Esophagus muscularis mucosa (tissue), 4 donors: ENCODE measurements at regions not wholly inside any gene's neighbourhood (a gene's known extent, or its start where the extent isn't known, plus 50 kb on each side); places are given as distances from the start of the nearest gene placed in this dataset.
"Not testable (repeated sequence)": the region's sequence is repeated elsewhere in the genome, so short reads cannot be mapped to it uniquely, and the experiment has no call there.

Source experiments
- DNase-seq: peaks from one replicate; pipeline ENCODE4 v3.0.0-alpha.2; 2017; ENCODE audit errors: extremely low spot score
- H3K27ac ChIP-seq, 4 donors: fragments of 200-600 bp; sonication (generic); replicated peaks in 1 of 4; 1 replicate in 3 of 4; 2 replicates in 1 of 4; pipeline ENCODE4 v1.5.1; 2016 to 2019; ENCODE audit warnings: mild to moderate bottlenecking in 1 of 4
- H3K27me3 ChIP-seq, 4 donors: fragments of 200-600 bp; sonication (generic); one replicate each; pipeline versions ENCODE4 v1.5.1 to v1.6.0; 2016 to 2019
- H3K36me3 ChIP-seq, 4 donors: fragments of 200-600 bp; sonication (generic); one replicate each; pipeline ENCODE4 v1.5.1; 2016 to 2019
- H3K4me1 ChIP-seq, 4 donors: fragments of 200-600 bp; sonication (generic); one replicate each; pipeline ENCODE4 v1.5.1; 2016 to 2019
- H3K4me3 ChIP-seq, 4 donors: fragments of 200-600 bp; sonication (generic); 1 replicate in 2 of 4; 2 replicates in 2 of 4; pipeline ENCODE4 v1.5.1; 2016 to 2019; ENCODE audit warnings: mild to moderate bottlenecking in 4 of 4, moderate library complexity in 1 of 4
- H3K9me3 ChIP-seq, 4 donors: fragments of 200-600 bp; sonication (generic); 1 replicate in 3 of 4; 2 replicates in 1 of 4; pipeline ENCODE4 v1.5.1; 2016 to 2019
- EP300 ChIP-seq: sonication (generic); formaldehyde crosslinking; IDR thresholded peaks from one replicate; pipeline ENCODE4 v1.6.1; 2017; ENCODE audit warnings: antibody characterized with exemption
- POLR2A ChIP-seq: fragments of 450-650 bp; IDR thresholded peaks from one replicate; pipeline ENCODE4 v1.6.1; 2017; ENCODE audit warnings: antibody characterized with exemption, moderate library complexity, mild to moderate bottlenecking, low read depth
- POLR2AphosphoS5 ChIP-seq, 2 donors: sonication (generic); formaldehyde crosslinking; IDR thresholded peaks; one replicate each; pipeline ENCODE4 v1.6.1; 2017; ENCODE audit warnings: antibody characterized with exemption in 2 of 2
- WGBS: methylation state at CpG from one replicate; pipeline ENCODE4 v1.1.5; 2018; 5-methylcytosine and 5-hydroxymethylcytosine counted together
- intact Hi-C: fragments of 100-400 bp; cut with DNase I; formaldehyde crosslinking; loops from one replicate; pipeline ENCODE4 v1.15.1; 2023
- TF ChIP-seq, protein P1 (sequence below), 3 experiments: fragments of 200-600 bp in 2 of 3; fragments of 450-650 bp in 1 of 3; sonication (generic) in 2 of 3; IDR thresholded peaks; one replicate each; pipeline ENCODE4 v1.5.1; 2017 to 2019; ENCODE audit warnings: antibody characterized with exemption in 3 of 3, mild to moderate bottlenecking in 2 of 3, moderate library complexity in 1 of 3

DNA sequence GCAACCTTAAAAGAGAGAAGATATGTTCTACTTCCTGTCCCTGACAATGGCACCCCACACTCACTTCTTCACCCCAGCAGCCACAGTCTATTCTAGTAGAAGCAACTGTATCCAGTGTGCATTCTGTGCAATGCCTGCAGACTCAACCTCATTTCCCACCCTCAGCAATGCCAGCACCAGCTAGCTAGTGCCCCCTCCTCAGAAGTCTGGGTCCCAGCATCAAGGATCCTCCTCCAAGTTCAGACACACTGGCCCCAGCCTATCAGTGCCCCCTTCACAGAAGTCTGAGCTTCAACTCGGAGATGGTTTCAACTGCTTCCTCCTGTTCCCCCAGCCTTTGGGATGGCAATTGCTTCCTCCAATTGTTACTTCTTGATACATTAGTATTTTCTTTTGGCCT is 268.3 kb downstream of the MEX3B start:
- no peak for TF ChIP-seq EP300
- no peak for TF ChIP-seq POLR2A
- TF ChIP-seq POLR2AphosphoS5 (IDR thresholded peaks at IDR 0.05) = no peak
- TF ChIP-seq, protein P1, sequence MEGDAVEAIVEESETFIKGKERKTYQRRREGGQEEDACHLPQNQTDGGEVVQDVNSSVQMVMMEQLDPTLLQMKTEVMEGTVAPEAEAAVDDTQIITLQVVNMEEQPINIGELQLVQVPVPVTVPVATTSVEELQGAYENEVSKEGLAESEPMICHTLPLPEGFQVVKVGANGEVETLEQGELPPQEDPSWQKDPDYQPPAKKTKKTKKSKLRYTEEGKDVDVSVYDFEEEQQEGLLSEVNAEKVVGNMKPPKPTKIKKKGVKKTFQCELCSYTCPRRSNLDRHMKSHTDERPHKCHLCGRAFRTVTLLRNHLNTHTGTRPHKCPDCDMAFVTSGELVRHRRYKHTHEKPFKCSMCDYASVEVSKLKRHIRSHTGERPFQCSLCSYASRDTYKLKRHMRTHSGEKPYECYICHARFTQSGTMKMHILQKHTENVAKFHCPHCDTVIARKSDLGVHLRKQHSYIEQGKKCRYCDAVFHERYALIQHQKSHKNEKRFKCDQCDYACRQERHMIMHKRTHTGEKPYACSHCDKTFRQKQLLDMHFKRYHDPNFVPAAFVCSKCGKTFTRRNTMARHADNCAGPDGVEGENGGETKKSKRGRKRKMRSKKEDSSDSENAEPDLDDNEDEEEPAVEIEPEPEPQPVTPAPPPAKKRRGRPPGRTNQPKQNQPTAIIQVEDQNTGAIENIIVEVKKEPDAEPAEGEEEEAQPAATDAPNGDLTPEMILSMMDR (IDR thresholded peaks at IDR 0.05) = no peak
- Histone ChIP-seq H3K4me3 (no peak overlapping the region), H3K27ac (no peak overlapping the region), H3K27me3 (no peaks in the 10 kb centered on the region), H3K36me3 (no peaks in the 10 kb centered on the region), H3K4me1 (no peaks in the 10 kb centered on the region), H3K9me3 (no peaks in the 10 kb centered on the region)
- intact Hi-C loops = no loop called here
- 71% methylated on average over 1 of the region's 1 CpG for WGBS
- DNase-seq = peak; percentile 75

DNA sequence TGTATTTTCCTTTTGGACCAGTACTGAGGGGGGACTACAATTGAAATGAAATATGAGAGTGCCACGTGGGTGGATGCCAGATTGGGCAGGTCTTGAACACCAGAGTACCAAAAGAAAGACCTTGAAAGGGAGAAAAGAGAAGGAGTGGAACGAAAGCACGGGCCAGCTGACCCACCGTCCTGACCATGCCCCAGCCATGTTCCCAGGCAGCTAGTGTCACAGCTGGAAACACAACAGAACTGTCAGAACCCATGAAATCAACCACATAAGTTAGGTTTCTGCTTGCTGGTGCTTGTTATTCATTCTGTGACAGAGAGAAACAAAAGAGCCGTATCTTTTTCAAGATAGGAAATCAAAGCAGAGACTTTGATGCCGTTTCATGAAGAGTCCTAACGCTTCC is 268.8 kb downstream of the MEX3B start:
- WGBS = 82% methylated on average over 7 of the region's 7 CpGs
- H3K27ac ChIP-seq = no peak overlapping the region

GRCh38 chr15:81775779-81776178 is 270.0 kb downstream of the MEX3B start:
- H3K27ac ChIP-seq, H3K27me3 ChIP-seq, H3K4me1 ChIP-seq, H3K36me3 ChIP-seq, H3K4me3 ChIP-seq, intact Hi-C loops, DNase-seq, H3K9me3 ChIP-seq: not testable (repeated sequence)
- WGBS = 94% methylated on average over 4 of the region's 4 CpGs

More for the DNA sequence above, 268.8 kb downstream of the MEX3B start:
- Histone ChIP-seq H3K4me1 (no peaks in the 10 kb centered on the region), H3K36me3 (no peaks in the 10 kb centered on the region), H3K27me3 (no peaks in the 10 kb centered on the region), H3K9me3 (no peaks in the 10 kb centered on the region), H3K4me3 (no peak overlapping the region)
- intact Hi-C loops = no loop called here
- TF ChIP-seq, protein P1 (IDR thresholded peaks at IDR 0.05) = no peak
- peak; percentile 53 for DNase-seq

DNA sequence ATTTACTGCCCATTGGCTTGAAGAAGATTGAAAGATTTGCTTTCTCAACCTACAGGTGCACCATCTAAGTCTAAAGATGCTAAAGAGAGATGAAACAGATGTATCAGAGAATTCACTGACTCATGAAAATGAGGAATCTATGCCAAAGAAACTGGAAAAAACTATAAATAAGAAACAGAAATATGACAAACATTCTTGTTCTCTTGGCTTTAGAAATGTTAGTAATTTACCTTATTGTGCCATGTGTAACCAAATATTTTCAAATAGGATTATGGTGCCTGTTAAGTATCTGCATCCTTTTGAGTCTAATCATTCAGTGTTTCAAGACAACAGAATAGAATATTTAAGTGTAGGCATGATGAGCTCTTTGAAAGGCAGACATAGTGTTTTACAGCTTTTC is 271.5 kb downstream of the MEX3B start:
- H3K27ac ChIP-seq = no peak overlapping the region
- TF ChIP-seq, protein P1 (IDR thresholded peaks at IDR 0.05) = no peak
- TF ChIP-seq EP300 (no peak), POLR2AphosphoS5 (IDR thresholded peaks at IDR 0.05) (no peak), POLR2A (no peak)
- no peaks in the 10 kb centered on the region for H3K4me1 ChIP-seq
- no peaks in the 10 kb centered on the region for H3K9me3 ChIP-seq
- no peak overlapping the region for H3K4me3 ChIP-seq
- intact Hi-C loops = no loop called here
- H3K36me3 ChIP-seq = no peaks in the 10 kb centered on the region
- no peaks in the 10 kb centered on the region for H3K27me3 ChIP-seq
- no peak for DNase-seq

DNA sequence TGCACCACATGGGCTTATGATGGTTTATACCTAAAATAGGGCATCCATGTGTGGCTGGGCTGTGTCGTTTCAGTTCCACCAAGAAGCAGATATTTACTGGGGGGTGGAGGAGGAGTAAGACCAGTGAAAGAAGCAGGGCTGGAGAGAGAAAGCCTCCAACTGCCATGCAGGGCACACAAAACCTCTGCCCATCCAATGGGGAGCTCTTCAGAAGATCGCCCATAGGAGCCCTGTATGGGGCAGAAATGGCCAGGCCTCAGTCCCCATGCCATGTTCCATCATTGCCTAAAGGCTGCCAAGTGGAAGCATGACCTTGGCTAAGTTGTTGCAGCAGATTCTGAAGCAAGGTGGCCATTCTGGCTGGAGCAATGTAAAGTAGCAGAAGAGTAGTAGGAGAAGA is 277.0 kb downstream of the MEX3B start:
- H3K36me3 ChIP-seq = no peaks in the 10 kb centered on the region
- H3K9me3 ChIP-seq = no peaks in the 10 kb centered on the region
- DNase-seq = peak; percentile 75
- no peak overlapping the region for H3K4me3 ChIP-seq
- H3K4me1 ChIP-seq = no peaks in the 10 kb centered on the region
- no peaks in the 10 kb centered on the region for H3K27me3 ChIP-seq
- 89% methylated on average over 2 of the region's 2 CpGs for WGBS
- H3K27ac ChIP-seq = no peak overlapping the region
- TF ChIP-seq EP300 (no peak), POLR2AphosphoS5 (IDR thresholded peaks at IDR 0.05) (no peak), POLR2A (no peak)
- TF ChIP-seq, protein P1 (IDR thresholded peaks at IDR 0.05) = no peak
- intact Hi-C loops = no loop called here
